Activated T-cell treated with anti-CD3 and anti-CD28 coated beads, Interleukin-2, amount 50 U/mL, for 72 hours (primary cell): ENCODE measurements at regions not wholly inside any gene's neighbourhood (a gene's known extent, or its start where the extent isn't known, plus 50 kb on each side); places are given as distances from the start of the nearest gene placed in this dataset.

Experiments
- ATAC-seq, 2 donors: fragments of 150-1000 bp; cut with Tn5 transposase; replicated peaks in 1 of 2; 2 replicates each; pipeline ENCODE4 v1.10.0; 2021; ENCODE audit warnings: moderate library complexity in 2 of 2, mild to moderate bottlenecking in 1 of 2
- DNase-seq, 2 donors: peaks; one replicate each; pipeline ENCODE4 v3.0.0; 2021 to 2022; ENCODE audit warnings: mixed read lengths in 1 of 2
- H3K27ac Mint-ChIP-seq: one replicate; pipeline ENCODE4 v1.8.0; 2022; ENCODE audit warnings: mild to moderate bottlenecking, moderate library complexity, mixed read lengths
- H3K27me3 Mint-ChIP-seq: one replicate; pipeline ENCODE4 v1.8.0; 2022; ENCODE audit warnings: low read depth, mixed read lengths
- H3K36me3 Mint-ChIP-seq, 2 donors: one replicate each; pipeline ENCODE4 v1.8.0; 2022; ENCODE audit warnings: mixed read lengths in 2 of 2, mild to moderate bottlenecking in 1 of 2; ENCODE audit not compliant: insufficient read depth in 2 of 2
- H3K4me1 Mint-ChIP-seq: one replicate; pipeline ENCODE4 v1.8.0; 2022; ENCODE audit warnings: low read depth, mixed read lengths
- H3K4me3 Mint-ChIP-seq, 2 donors: one replicate each; pipeline ENCODE4 v1.8.0; 2022; ENCODE audit warnings: mild to moderate bottlenecking in 2 of 2, mixed read lengths in 2 of 2, moderate library complexity in 2 of 2
- H3K9me3 Mint-ChIP-seq, 2 donors: one replicate each; pipeline ENCODE4 v1.8.0; 2022; ENCODE audit warnings: mixed read lengths in 2 of 2

DNA sequence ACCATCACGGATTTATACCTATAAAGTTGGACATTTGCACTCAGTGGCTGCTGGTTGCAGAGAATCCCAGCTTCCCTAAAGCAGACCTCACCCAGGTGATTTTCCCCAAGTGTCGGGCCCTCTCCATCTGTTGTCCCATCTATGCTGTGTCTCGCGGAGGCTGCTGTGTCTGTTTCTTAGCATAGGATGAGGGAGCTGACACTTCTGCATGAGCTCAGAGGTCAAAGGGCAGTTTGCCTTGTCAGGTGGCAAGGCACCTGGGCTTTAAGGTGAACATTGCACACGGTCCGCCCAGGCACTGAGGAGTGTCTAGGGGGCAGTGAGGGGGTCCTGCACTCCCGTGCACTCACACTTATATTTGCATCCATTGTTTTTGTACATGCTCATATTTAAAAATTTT is 151.6 kb downstream of the ZIC5 start:
- Mint-ChIP-seq H3K9me3 (peaks cover 0 to 2% of the 10 kb centered on the region in 2 donors), H3K4me1 (peaks cover 26% of the 10 kb centered on the region), H3K4me3 (no peak overlapping the region), H3K27me3 (no peaks in the 10 kb centered on the region), H3K36me3 (no peaks in the 10 kb centered on the region), H3K27ac (no peak overlapping the region)
- no peak for DNase-seq
- no peak for ATAC-seq

DNA sequence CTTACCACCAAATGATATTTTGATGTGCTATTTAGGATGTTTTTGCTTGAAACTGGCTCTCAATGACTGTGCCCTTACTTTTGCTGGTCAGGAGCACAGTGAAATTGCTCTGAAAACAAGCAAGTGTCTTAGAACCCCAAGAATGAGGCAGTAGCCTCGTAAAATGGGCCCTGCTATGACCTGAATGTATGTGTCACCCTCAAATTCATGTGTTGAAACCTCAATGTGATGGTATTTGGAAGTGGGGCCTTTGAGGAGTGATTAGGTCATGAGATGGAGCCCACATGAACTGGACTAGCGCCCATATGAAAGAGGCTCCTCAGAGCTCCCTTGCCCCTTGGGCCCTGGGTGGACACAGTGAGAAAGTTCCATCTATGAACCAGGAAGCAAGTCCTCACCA is 155.2 kb downstream of the ZIC5 start:
- ATAC-seq (no peak), DNase-seq (no peak)
- Mint-ChIP-seq H3K9me3 (no peaks in the 10 kb centered on the region), H3K27ac (no peak overlapping the region), H3K36me3 (no peaks in the 10 kb centered on the region), H3K27me3 (no peaks in the 10 kb centered on the region), H3K4me1 (peaks cover 22% of the 10 kb centered on the region), H3K4me3 (no peak overlapping the region)

DNA sequence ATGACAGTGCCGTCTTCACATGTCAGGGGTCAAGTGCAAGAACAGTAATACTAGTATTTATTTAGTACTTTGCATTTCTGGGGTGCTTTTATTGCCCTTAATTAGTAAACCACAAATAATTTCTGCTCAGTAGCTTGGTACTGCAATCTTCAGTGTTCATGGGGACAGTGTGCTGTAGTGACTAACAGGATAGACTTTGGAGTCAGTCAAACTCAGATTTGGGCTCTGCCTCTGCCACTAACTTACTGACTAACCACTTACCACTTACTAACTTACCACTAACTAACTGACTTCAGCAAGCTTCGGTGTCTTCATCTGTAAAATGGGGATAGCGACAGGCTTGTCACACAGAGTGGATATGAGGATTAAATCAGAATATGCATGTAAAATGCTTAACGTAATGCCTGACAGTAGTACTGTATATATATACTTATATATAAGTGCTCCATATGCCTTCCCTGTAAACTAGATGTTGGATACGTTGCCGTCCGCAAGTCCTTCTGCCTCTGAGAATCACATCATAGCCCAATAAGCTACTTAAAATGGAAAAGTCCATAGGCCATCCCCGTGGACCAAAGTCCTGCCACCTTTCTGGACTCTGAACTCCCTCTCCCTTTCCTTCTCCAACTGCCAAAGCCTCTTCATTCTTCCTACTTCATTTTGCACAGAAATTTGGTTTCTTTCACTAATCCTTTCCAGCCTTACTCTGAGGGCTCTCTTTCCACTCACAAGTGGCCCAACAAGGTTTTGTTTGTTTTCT is 158.1 kb downstream of the ZIC5 start:
- peaks cover 18% of the 10 kb centered on the region for H3K4me1 Mint-ChIP-seq
- H3K27ac Mint-ChIP-seq = no peak overlapping the region
- H3K36me3 Mint-ChIP-seq = no peaks in the 10 kb centered on the region
- H3K9me3 Mint-ChIP-seq = no peaks in the 10 kb centered on the region
- no peak overlapping the region for H3K4me3 Mint-ChIP-seq
- no peak for DNase-seq
- ATAC-seq = no peak
- no peaks in the 10 kb centered on the region for H3K27me3 Mint-ChIP-seq

DNA sequence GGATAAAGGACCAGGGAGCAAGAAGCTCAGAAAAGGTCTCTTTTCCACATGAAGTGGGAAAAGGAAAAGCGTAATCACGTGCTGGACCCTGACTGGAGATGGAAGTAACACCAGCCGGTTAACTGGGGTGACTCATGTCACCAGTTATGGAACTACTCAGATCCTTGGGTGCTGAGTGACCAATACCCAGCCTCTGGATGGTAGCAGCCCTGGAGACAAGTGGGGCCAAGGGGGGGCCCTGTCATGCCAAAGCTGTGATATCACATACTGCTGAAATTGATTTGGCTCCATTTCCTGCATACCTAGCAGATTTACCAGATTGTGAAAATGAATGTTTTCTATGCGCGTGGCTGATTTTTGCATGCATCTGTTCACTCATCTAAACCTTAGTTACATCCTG is 158.9 kb downstream of the ZIC5 start:
- Mint-ChIP-seq H3K4me3 (no peak overlapping the region), H3K27me3 (no peaks in the 10 kb centered on the region), H3K4me1 (peaks cover 10% of the 10 kb centered on the region), H3K9me3 (no peaks in the 10 kb centered on the region), H3K27ac (no peak overlapping the region), H3K36me3 (no peaks in the 10 kb centered on the region)
- ATAC-seq (no peak), DNase-seq (no peak)

DNA sequence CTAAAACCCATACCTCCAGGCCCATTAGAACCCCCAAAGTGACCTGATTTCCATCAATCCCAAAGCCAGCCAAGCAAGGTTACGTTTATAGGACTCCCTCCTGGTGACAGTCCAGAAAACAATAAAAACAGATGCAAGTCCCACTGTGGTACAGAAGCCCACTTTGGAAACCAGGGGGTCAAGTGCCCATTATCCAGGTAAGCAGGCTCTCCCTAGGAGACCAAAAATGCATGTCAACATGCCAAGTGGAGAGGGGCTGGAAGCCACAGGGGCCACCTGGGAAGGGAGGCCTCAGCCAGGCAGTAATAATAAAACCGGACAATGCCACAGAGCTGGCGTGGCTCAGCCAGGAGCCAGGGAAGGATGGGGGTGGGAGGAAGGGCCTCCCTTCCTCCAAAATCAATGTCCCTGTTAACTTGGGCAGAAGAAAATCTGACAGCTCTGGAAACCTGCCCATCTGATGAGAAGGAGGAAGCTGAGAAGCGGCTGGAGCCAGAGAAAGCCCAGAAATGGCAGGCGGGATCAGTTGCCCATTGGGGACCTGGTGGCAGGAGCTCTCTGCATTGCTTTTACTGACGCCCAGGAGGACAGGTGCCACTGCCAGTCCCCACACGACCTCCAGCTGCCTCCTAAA is 160.4 kb downstream of the ZIC5 start:
- Mint-ChIP-seq H3K4me3 (no peak overlapping the region), H3K9me3 (no peaks in the 10 kb centered on the region), H3K27ac (no peak overlapping the region), H3K36me3 (no peaks in the 10 kb centered on the region), H3K27me3 (no peaks in the 10 kb centered on the region), H3K4me1 (no peaks in the 10 kb centered on the region)
- DNase-seq (no peak), ATAC-seq (no peak)

DNA sequence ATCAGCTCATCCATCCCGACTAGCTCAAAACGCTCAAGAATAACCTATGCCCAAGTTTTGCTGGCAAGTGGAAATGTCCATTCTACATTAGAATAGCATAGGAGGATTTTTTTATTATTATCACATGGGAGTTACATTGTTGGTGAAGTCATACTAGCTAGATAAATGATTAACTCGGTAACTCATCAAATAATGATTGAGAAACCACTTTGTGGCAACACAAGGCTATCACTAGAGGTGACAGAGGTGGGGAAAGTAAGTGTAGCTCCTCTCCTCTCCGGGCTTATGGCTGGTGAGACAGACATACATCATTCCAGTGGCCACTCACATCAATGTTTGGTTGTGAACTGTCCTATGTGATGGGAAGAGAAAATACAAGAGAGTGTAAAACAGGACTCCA is 161.6 kb downstream of the ZIC5 start:
- Mint-ChIP-seq H3K4me3 (no peak overlapping the region), H3K27ac (no peak overlapping the region), H3K4me1 (no peaks in the 10 kb centered on the region), H3K36me3 (no peaks in the 10 kb centered on the region), H3K27me3 (no peaks in the 10 kb centered on the region), H3K9me3 (no peaks in the 10 kb centered on the region)
- ATAC-seq = no peak
- DNase-seq = no peak

DNA sequence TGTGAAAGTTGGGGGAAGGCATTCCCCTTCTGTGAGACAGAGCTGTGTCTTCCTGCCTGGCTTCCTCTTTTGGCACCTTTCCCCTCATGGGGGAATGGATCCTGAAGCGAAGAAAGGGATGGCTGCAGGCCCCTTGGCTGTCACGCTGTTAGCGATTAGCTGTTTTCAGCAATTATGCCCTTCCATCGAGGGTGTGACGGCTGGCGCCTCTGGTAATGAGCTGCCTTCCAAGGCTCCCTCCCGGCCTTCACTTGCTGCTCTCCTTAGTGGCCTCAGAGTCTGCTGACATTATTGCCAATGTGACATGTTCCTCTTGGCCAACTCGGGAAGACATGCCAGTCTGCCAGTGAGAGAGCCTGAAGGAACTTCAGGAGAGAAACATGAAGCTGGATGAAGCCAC is 162.1 kb downstream of the ZIC5 start:
- no peak for DNase-seq
- Mint-ChIP-seq H3K36me3 (no peaks in the 10 kb centered on the region), H3K27me3 (no peaks in the 10 kb centered on the region), H3K4me1 (no peaks in the 10 kb centered on the region), H3K9me3 (no peaks in the 10 kb centered on the region), H3K27ac (no peak overlapping the region), H3K4me3 (no peak overlapping the region)
- ATAC-seq = no peak

DNA sequence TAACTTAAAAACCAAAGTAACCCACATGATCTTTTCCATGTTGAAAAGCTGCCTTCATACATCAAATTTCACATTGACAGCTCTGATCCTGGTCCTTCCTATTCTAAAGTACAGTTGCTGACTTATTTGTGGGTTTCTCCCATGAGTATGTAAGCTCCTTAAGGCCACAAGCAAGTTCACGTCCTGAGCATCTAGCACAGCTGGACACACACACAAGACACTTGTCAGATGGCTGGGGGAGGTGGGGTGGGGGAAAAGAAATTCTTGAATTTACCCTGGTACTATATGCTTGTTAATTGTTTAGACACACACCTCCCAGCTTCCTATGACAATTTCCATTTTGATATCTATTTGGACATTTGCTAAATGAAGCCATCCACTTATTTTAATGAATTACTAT is 162.8 kb downstream of the ZIC5 start:
- no peak overlapping the region for H3K4me3 Mint-ChIP-seq
- no peak overlapping the region for H3K27ac Mint-ChIP-seq
- no peak for ATAC-seq

DNA sequence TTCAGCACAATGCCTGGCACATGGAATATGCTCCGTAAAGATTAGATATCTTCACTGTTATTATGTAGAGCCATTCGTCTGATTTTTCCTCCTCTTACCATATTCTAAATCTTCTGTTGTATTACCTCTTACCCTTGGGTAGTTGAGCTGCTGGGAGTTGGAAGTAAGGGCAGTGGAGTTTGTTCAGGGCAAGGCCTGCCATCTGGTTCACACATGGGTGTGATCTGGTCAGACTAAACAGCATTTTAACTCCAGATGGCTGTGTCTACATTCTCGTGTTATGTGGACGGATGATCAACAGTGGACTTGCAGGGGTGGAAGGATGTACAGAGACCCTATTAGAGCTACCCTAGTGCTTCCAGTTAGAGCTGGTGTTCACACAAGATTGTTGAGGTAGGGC is 164.9 kb downstream of the ZIC5 start:
- Mint-ChIP-seq H3K27me3 (no peaks in the 10 kb centered on the region), H3K4me3 (no peak overlapping the region), H3K36me3 (no peaks in the 10 kb centered on the region), H3K27ac (no peak overlapping the region), H3K9me3 (no peaks in the 10 kb centered on the region), H3K4me1 (no peaks in the 10 kb centered on the region)
- ATAC-seq (no peak), DNase-seq (no peak)

More for the DNA sequence above, 162.8 kb downstream of the ZIC5 start:
- DNase-seq = no peak
- no peaks in the 10 kb centered on the region for H3K27me3 Mint-ChIP-seq
- no peaks in the 10 kb centered on the region for H3K36me3 Mint-ChIP-seq
- H3K9me3 Mint-ChIP-seq = no peaks in the 10 kb centered on the region
- no peaks in the 10 kb centered on the region for H3K4me1 Mint-ChIP-seq

DNA sequence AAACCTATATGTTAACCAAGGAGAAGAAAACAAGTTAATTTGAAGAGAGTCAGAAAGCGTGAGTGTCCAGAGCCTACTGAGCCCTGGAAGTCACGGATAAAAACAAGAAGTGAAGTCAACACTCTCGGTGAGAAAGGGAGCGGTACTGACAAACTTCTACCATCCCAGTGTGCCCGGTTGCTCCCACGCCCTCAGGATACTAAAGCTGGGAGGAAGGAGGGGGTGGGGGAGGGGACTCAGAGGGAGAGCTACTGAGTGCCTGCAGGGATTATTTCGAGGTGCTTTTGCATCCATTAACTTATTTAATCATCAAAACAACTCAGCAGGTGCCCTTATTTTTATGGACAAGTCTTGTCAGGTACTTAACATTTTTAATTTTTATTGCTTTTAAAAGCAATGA is 166.2 kb downstream of the ZIC5 start:
- no peak overlapping the region for H3K4me3 Mint-ChIP-seq
- ATAC-seq = no peak

DNA sequence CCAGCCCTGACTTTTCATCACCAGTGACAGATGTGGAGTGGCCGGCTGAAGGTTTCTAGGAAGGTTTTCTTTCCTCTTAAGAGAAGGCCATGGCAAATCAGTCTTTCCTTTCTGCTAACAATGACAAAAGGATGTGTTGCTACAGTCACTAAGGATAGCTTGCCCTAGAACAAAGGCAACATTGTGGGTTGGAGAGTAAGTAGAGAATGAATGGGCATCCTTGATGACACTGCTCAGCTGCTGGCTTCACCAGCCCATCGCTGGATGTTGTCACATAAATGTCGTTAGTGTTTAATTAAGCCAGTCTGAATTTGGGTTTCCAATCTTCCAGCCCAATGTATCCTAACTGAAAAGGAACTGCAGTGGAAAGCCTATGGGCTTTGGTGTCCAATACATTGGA is 168.4 kb downstream of the ZIC5 start:
- DNase-seq (no peak), ATAC-seq (no peak)
- H3K4me3 Mint-ChIP-seq = no peak overlapping the region
- H3K9me3 Mint-ChIP-seq = no peaks in the 10 kb centered on the region
- no peaks in the 10 kb centered on the region for H3K36me3 Mint-ChIP-seq
- H3K27me3 Mint-ChIP-seq = no peaks in the 10 kb centered on the region
- no peak overlapping the region for H3K27ac Mint-ChIP-seq
- no peaks in the 10 kb centered on the region for H3K4me1 Mint-ChIP-seq

More for the DNA sequence above, 166.2 kb downstream of the ZIC5 start:
- no peak for DNase-seq
- Mint-ChIP-seq H3K27me3 (no peaks in the 10 kb centered on the region), H3K4me1 (no peaks in the 10 kb centered on the region), H3K9me3 (no peaks in the 10 kb centered on the region), H3K27ac (no peak overlapping the region), H3K36me3 (no peaks in the 10 kb centered on the region)

DNA sequence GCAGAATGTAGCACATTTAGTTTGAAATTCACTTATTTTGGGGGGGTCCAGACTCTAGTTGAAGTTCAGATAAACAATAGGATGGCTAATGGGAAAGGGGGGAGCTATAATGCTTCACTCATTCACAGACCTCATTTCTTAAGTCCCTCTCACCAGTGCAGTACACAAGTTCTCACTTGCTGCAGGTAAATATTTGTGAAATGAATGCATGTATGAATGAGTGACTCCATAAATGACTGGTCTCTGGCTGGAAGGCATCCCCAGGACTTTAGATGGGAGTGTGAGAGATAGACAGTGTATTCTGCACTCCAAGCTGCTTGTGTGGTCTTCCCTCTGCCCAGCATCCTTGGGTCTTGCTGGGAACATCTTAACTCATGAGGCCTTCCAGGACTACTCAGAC is 169.2 kb downstream of the ZIC5 start:
- no peaks in the 10 kb centered on the region for H3K4me1 Mint-ChIP-seq
- ATAC-seq (no peak), DNase-seq (no peak)
- no peaks in the 10 kb centered on the region for H3K27me3 Mint-ChIP-seq
- H3K27ac Mint-ChIP-seq = no peak overlapping the region
- no peaks in the 10 kb centered on the region for H3K9me3 Mint-ChIP-seq
- no peak overlapping the region for H3K4me3 Mint-ChIP-seq
- H3K36me3 Mint-ChIP-seq = no peaks in the 10 kb centered on the region

DNA sequence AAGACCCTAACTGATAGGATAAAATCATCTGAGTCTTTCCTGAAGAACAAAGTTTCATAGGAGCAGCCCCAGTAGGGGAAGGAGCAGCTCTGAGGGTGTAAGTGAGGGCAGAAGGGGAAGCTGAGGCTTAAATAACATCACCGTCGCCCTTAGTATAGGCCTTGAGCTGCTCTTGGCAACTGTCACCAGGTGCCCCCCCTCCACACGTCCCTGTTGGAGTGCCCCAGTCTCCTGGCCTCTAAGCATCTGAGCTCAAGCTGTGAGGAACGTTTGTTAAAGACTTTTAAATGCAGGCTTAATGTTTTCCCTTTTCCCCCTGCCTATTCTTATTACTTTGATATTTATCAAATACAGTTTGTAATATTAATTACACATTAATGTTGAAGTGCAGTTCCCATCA is 170.6 kb downstream of the ZIC5 start:
- Mint-ChIP-seq H3K36me3 (no peaks in the 10 kb centered on the region), H3K9me3 (no peaks in the 10 kb centered on the region), H3K4me3 (no peak overlapping the region), H3K27me3 (no peaks in the 10 kb centered on the region), H3K27ac (no peak overlapping the region), H3K4me1 (no peaks in the 10 kb centered on the region)
- no peak for DNase-seq
- ATAC-seq = no peak

DNA sequence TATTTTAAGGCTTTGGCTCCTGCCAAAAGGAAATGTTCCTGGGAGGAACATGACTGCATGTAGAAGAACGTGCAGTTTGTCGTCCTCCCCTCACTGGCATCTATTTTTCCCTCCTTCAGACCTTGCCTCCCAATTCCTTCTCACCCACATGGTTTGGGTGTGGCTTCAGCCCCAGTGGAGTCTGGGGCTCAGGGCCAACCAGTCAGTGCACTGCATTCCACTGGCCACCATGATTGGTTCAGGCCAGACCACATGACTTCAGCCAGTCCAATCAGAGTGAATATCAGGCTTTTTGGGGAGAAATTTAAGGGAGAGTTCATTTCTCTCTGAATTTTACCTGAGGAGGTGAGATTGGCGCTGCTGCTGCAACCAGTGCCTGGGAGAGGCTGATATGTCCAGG is 171.6 kb downstream of the ZIC5 start:
- Mint-ChIP-seq H3K36me3 (no peaks in the 10 kb centered on the region), H3K4me1 (no peaks in the 10 kb centered on the region), H3K4me3 (no peak overlapping the region), H3K9me3 (peaks cover 0 to 3% of the 10 kb centered on the region in 2 donors), H3K27me3 (no peaks in the 10 kb centered on the region), H3K27ac (no peak overlapping the region)
- no peak for ATAC-seq
- no peak for DNase-seq
